Lung (tissue), 11 donors: ENCODE measurements at regions not wholly inside any gene's neighbourhood (a gene's known extent, or its start where the extent isn't known, plus 50 kb on each side); places are given as distances from the start of the nearest gene placed in this dataset.

ENCODE experiments used
- ATAC-seq: fragments of 200-7000 bp; cut with Tn5 transposase; one replicate; pipeline ENCODE4 v1.9.1; 2020; ENCODE audit warnings: moderate number of reproducible peaks; ENCODE audit not compliant: insufficient read depth, low FRiP score
- DNase-seq, 3 donors: peaks; one replicate each; pipeline ENCODE4 v3.0.0-alpha.2; 2013 to 2017
- H3K27ac ChIP-seq, 2 donors: one replicate each; pipeline ENCODE4 v1.5.1; 2013; ENCODE audit warnings: mild to moderate bottlenecking in 2 of 2, moderate library complexity in 2 of 2, control low read depth in 1 of 2, inconsistent platforms in 1 of 2, low read depth in 1 of 2, low read length in 1 of 2
- H3K27me3 ChIP-seq, 3 donors: one replicate each; pipeline ENCODE4 v1.5.1; 2013; ENCODE audit warnings: low read length in 2 of 3; ENCODE audit not compliant: control insufficient read depth in 3 of 3, insufficient read depth in 3 of 3
- H3K36me3 ChIP-seq, 4 donors: one replicate each; pipeline ENCODE4 v1.5.1; 2013; ENCODE audit warnings: low read length in 4 of 4, mild to moderate bottlenecking in 1 of 4, moderate library complexity in 1 of 4; ENCODE audit not compliant: control insufficient read depth in 4 of 4, insufficient read depth in 4 of 4
- H3K4me1 ChIP-seq, 5 donors: one replicate each; pipeline ENCODE4 v1.5.1; 2013; ENCODE audit warnings: low read length in 5 of 5, mild to moderate bottlenecking in 2 of 5, moderate library complexity in 1 of 5; ENCODE audit not compliant: control insufficient read depth in 5 of 5, insufficient read depth in 5 of 5
- H3K4me3 ChIP-seq: one replicate; pipeline ENCODE4 v1.5.1; 2013; ENCODE audit warnings: mild to moderate bottlenecking, control low read depth, moderate library complexity
- H3K9ac ChIP-seq, 2 donors: one replicate each; pipeline ENCODE4 v1.5.1; 2013; ENCODE audit warnings: low read length in 2 of 2, control low read depth in 1 of 2; ENCODE audit not compliant: insufficient read depth in 1 of 2
- H3K9me3 ChIP-seq, 4 donors: one replicate each; pipeline ENCODE4 v1.5.1; 2013; ENCODE audit warnings: low read length in 3 of 4, mild to moderate bottlenecking in 1 of 4, moderate library complexity in 1 of 4; ENCODE audit not compliant: control insufficient read depth in 4 of 4, insufficient read depth in 3 of 4
- WGBS, 2 donors: extraction: QIAGEN DNeasy Blood & Tissue Kit; methylation state at CpG; one replicate each; pipeline ENCODE4 v1.1.7; 2013; 5-methylcytosine and 5-hydroxymethylcytosine counted together
- TF ChIP-seq, protein P1 (sequence below): IDR thresholded peaks from 2 replicates; pipeline ENCODE4 v1.5.1; 2012; ENCODE audit warnings: mild to moderate bottlenecking; ENCODE audit errors: control extremely low read depth, extremely low read depth
- donor health status: control.
- donor health status: control.
- donor health status: Bipolar disorder and iron deficiency.
- donor health status: healthy.
- donor health status: DM: yes; HTN: yes; CAD: no.

DNA sequence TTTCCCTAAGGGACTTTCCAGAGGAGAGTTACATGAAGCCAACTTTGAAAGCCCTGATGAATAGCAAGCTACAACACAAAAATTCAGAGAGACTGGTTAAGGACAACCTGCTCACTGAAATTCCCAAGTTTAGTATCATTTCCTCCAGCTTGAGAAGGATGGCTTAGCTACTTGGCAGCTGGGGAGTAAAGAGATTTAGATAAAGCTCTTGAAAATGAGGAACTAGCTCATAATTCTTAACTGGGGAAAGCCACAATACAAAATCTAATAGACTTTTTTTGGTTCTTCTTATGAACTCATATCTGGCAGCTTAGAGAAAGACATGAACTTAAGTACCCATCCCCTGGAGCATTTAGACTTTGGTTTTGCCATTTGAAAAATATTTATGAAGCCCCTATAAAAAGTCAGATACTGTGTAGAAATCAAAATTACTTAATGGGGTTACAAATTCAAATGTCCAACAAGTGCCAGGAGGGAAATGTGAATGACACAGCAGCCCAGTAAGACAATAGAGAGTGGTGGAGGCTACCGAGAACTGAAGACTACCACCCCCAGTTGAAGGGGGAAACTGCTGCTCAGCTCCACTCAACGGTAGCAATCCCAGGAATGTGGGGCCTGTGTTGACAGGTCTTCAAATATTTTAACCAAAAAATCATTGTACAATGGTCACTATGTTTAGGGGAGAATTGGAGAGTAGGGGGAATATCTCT, 79.4 kb upstream of the ADRB2 start:
- H3K27ac ChIP-seq: no peak overlapping the region
- TF ChIP-seq, protein P1, sequence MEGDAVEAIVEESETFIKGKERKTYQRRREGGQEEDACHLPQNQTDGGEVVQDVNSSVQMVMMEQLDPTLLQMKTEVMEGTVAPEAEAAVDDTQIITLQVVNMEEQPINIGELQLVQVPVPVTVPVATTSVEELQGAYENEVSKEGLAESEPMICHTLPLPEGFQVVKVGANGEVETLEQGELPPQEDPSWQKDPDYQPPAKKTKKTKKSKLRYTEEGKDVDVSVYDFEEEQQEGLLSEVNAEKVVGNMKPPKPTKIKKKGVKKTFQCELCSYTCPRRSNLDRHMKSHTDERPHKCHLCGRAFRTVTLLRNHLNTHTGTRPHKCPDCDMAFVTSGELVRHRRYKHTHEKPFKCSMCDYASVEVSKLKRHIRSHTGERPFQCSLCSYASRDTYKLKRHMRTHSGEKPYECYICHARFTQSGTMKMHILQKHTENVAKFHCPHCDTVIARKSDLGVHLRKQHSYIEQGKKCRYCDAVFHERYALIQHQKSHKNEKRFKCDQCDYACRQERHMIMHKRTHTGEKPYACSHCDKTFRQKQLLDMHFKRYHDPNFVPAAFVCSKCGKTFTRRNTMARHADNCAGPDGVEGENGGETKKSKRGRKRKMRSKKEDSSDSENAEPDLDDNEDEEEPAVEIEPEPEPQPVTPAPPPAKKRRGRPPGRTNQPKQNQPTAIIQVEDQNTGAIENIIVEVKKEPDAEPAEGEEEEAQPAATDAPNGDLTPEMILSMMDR: no peak

DNA sequence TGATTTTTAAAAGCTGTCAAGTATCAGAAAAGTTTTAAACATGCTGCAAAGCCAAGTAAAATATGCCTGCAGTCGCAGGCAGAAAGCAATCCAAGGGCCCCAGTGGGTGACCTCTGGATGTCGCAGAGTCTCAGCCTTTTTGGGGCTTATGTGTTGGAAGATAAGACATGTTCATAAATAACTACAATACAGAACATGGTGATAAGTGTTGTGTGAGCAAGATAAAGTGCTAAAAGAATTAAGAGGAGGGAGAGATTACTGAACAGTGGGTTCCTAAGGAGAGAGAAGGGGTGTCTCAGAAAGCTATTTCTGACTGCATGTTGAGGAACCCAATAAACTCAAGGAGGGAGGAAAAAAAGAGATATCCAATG, 78.9 kb upstream of the ADRB2 start:
- no peak for DNase-seq
- Histone ChIP-seq H3K4me1 (peaks cover 0 to 10% (median 8%) of the 10 kb centered on the region in 5 donors), H3K27me3 (no peaks in the 10 kb centered on the region), H3K27ac (no peak overlapping the region), H3K4me3 (no peak overlapping the region), H3K9ac (no peak overlapping the region), H3K9me3 (no peaks in the 10 kb centered on the region), H3K36me3 (no peaks in the 10 kb centered on the region)
- TF ChIP-seq, protein P1: no peak
- no peak for ATAC-seq
- WGBS, 2 donors: 45 to 59% methylated on average over 2 of the region's 2 CpGs

More for the DNA sequence above, 79.4 kb upstream of the ADRB2 start:
- H3K36me3 ChIP-seq: no peaks in the 10 kb centered on the region
- H3K9ac ChIP-seq: no peak overlapping the region
- 13 to 38% methylated on average over 2 of the region's 2 CpGs for WGBS, 2 donors
- ATAC-seq (no peak), DNase-seq (no peak)
- peaks cover 0 to 10% (median 8%) of the 10 kb centered on the region in 5 donors for H3K4me1 ChIP-seq
- H3K4me3 ChIP-seq: no peak overlapping the region
- no peaks in the 10 kb centered on the region for H3K27me3 ChIP-seq
- H3K9me3 ChIP-seq: no peaks in the 10 kb centered on the region

DNA sequence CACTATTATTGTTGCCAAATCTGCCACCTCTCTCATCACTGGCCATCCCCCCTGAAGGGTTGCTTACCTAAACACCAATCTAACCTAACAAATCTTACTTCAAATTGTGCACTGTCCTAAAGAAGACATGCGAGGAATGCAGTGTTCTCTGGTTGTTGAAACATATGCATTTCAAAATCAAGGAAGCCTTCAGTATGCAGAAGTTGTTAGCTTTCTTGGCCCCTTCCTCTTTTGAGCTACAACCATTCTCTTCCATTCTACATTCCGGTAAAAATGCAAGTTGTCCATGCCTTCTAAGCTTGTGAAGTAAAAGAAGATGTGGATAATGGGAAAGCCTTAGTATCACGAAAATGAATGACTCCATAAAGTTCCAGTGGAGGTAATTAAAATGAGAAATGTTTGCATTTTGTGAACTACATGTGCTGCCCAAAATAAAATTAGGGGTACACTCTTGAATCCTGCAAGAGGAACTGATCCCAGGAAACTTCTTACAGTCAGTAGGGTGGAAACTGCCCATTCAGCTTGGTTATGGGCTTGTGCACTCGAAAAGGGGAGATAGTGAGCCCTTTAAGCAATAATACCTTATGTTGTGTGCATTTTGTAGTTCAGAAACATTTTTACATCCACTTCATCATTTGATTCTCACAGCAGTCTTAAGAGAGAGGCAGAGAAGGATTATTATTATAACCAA, 77.6 kb upstream of the ADRB2 start:
- Histone ChIP-seq H3K4me1 (peaks cover 0 to 10% (median 8%) of the 10 kb centered on the region in 5 donors), H3K36me3 (no peaks in the 10 kb centered on the region), H3K27me3 (no peaks in the 10 kb centered on the region), H3K9ac (no peak overlapping the region), H3K4me3 (no peak overlapping the region), H3K9me3 (no peaks in the 10 kb centered on the region), H3K27ac (no peak overlapping the region)
- WGBS, 2 donors: 36 to 73% methylated on average over 4 of the region's 4 CpGs
- TF ChIP-seq, protein P1: no peak
- DNase-seq (no peak), ATAC-seq (peak; percentile 47)
